Astrocyte (in vitro differentiated cells and primary cell): ENCODE measurements at regions not wholly inside any gene's neighbourhood (a gene's known extent, or its start where the extent isn't known, plus 50 kb on each side); places are given as distances from the start of the nearest gene placed in this dataset.

Source experiments
- EZH2 ChIP-seq: IDR thresholded peaks from 2 replicates; pipeline ENCODE4 v1.6.1; 2012; ENCODE audit warnings: mild to moderate bottlenecking, low read length, inconsistent platforms; ENCODE audit not compliant: insufficient read depth
- TF ChIP-seq, protein P1 (sequence below): IDR thresholded peaks from 2 replicates; pipeline ENCODE4 v1.5.1; 2011; ENCODE audit warnings: low read depth, mild to moderate bottlenecking, inconsistent platforms, low read length, moderate library complexity; ENCODE audit not compliant: insufficient read depth

DNA sequence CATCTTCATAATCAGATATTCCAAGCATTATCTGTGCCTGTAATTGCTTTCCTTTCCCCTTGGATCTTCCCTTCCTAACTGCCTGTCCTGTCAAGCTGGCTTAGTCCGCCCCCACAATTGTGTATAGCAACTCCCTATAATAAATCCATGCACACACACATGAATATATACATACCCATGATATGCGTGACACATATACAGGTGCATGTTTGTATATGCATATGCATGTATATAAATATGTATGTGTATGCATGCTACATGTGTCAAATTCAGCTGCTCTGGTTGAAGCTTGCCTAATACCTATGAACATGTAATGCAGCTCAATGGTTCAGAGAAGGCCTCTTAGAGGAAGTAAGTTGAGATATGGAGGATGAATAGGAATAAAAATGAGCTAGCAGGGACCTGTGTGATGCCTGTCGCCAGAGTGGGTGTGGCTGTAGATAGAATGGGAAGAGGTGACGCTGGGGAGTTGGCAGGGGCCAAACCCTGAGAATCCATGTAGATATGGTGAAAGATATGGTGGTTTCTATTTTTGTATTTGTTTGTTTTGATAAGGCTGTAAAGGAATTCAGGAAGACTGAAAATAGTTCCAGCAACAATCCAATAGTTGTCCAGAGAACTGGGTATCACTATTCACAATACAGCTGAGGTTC is 595.0 kb upstream of the BOD1L1 start:
- TF ChIP-seq, protein P1, sequence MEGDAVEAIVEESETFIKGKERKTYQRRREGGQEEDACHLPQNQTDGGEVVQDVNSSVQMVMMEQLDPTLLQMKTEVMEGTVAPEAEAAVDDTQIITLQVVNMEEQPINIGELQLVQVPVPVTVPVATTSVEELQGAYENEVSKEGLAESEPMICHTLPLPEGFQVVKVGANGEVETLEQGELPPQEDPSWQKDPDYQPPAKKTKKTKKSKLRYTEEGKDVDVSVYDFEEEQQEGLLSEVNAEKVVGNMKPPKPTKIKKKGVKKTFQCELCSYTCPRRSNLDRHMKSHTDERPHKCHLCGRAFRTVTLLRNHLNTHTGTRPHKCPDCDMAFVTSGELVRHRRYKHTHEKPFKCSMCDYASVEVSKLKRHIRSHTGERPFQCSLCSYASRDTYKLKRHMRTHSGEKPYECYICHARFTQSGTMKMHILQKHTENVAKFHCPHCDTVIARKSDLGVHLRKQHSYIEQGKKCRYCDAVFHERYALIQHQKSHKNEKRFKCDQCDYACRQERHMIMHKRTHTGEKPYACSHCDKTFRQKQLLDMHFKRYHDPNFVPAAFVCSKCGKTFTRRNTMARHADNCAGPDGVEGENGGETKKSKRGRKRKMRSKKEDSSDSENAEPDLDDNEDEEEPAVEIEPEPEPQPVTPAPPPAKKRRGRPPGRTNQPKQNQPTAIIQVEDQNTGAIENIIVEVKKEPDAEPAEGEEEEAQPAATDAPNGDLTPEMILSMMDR: no peak
- no peak for TF ChIP-seq EZH2
